ENCODE measurements at regions not wholly inside any gene's neighbourhood (a gene's known extent, or its start where the extent isn't known, plus 50 kb on each side); places are given as distances from the start of the nearest gene placed in this dataset.
"Not testable (repeated sequence)": the region's sequence is repeated elsewhere in the genome, so short reads cannot be mapped to it uniquely, and the experiment has no call there.

DNA sequence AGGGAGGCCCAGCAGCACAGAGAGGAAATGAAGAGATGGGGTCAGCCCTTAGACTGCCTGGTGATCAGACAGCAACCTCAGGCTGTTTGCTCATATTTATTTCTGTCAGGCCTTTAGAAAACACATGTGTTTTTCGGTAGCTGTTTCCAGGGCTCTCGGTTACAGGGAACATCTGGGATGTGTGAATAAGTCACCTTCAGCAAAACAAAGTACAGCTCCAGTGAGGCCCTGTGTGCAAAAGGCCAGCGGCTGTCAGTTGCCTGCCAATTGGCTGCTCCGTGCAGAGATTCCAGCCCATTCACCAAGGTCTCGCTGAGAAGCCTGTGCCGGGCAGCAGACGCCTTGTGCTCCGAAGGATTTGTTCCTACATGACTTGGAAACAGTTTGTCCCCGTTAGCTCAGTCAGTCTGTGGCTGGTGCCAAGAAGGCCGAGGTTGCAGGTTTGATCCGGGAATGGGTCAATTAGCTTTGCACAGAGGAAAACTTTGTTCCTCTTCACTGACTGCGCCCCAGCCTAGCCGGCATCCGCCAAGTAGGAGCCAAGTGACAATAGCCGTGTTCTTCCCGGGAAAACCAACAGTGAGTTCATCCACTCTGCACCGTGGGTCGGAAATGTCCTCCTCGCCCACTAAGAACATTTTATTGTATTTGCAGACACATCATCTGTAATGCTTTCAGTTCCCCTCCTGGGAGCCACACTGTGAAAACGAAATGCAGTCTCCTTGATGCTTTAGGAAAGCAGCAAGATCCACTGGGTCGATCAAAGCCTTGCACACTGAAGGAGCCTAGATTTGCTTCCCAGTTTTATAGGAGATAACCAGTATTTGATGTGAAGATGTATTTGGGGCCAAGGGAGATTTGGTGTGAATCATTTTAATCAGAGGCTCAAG is 315.4 kb upstream of the CDYL start:
- DNase-seq (ENCODE audit: low read depth), result no peak

DNA sequence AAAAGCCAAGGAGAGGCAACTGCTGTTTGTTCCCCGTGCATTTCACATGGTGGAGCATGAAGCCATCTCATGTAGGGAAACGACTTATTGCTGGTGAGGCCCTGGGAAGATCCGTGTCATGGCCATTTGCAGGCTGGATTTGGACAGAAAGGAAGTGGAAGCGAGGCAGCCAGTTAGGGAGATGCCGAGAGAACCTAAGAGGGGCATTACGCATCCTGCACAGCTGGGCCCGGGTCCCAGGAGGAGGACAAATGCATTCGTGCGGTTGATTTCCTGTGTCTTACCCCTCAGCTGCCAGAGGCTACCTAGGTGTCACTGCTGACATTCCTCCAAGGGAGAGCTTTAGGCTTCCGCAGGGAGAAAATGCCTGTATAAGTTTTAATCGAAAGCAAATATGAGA is 316.2 kb upstream of the CDYL start:
- no peak for DNase-seq (ENCODE audit: low read depth)

DNA sequence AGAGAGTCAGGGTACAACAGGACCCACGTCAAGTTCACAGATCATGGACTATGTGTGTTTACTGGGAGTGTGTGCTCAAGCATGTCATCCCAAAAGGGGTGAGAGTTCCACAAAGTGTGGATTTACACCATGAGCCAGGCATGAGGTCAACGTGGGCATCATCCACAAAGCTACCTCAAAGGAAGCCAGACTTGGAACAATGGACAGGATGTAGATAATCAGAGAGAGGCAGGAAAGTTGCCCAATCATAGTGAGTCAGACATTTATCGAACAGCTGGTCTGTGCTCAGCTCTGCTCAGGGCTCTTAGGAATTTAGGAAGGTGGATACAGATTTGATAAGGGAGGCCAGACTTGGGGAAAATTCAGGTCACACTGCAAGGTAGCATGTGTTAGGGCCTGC is 317.2 kb upstream of the CDYL start:
- DNase-seq (ENCODE audit: low read depth), result peak; percentile 90

DNA sequence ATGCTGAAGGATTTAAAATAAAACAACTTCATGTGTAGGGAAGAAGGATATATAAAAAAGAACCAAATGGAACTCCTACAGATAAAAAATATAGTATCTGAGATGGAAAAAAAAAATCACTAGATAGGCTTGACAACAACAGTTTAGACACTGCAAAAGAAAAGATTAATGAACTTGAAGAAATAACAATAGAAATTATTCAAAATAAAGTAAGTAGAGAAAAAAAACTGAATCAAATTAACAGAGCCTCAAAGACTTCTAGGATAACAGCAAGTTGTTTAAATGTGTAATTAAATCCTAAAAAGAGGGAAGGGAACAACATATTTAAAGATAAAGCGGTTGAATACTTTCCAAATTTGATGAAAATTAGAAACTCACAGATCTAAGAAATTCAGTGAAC is 316.3 kb upstream of the ECI2 start:
- DNase-seq (ENCODE audit: low read depth), result no peak

DNA sequence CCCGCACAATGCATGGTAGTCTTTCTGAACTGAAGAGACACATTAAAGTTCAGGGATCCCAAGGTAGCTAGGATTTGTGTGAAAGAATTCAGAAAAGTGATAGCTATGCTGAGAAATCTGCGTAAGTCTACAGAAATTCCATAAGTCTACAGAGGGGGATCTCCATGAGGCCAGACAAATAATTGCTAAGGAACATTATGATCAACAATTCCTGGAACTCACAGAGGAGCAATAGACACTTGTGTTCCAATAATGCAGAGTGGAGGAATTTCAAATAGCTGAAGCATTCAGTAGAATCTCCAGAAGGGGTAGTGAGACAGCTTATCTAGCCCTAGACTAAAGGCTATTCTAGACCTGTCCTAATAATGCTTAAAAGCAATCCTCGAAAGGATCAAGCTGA is 315.7 kb upstream of the ECI2 start:
- no peak for DNase-seq (ENCODE audit: low read depth)

DNA sequence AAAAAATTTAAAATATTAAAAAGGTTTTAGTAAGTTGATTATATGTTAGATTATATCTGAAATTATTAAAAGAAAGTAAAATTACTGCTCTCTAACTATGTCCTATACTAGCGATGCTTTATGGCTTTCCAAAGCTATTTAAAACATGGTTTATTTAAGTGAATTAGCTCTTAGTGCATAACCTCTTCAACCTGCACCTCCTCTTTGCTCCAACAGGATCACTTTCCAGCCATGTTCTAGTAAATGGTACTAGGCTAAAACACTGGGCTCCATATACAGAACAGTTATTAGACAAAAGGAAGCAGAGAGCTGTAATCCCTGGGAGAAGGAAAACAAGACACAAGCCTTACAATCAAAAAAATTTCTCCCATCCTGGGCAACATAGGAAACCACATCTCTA is 314.9 kb upstream of the ECI2 start:
- DNase-seq (ENCODE audit: low read depth), result no peak

DNA sequence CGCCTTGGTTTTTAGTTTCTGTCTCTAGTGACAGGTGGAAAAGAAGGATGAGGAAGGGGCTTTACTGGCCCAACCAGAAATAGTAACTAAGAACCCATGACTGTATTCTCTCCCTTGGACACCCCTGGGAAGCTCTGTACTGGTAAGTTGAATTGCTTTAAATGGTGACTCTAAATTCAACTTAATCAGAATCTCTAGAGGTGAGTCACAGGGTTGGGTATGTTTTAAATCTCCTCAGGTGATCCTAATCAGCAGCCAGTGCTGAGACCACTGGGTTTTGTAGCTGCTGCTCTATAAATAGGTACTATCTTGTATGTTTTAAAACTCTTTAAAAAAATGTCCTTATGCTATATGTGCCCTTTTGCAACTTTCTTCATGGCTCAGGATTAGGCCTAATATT is 314.0 kb upstream of the ECI2 start:
- peak; percentile 47 for DNase-seq (ENCODE audit: low read depth)

DNA sequence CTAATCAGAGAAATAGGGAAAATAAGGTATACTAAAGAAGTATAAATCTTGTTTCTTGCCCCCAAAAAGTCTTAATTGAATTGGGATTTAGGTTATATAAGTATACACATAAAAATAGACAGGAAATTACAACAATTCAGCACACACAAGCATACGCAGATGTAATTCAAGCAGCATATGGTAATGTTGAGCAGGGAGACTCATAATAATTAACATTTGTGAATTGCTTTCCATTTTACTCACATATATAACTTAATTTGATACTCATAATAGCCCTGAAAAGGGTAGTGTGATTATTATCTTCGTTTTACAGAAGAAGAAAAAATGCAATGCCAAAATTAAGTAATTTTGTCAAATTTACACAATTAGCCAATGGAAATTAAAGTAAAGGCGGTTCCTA is 313.5 kb upstream of the ECI2 start:
- no peak for DNase-seq (ENCODE audit: low read depth)

DNA sequence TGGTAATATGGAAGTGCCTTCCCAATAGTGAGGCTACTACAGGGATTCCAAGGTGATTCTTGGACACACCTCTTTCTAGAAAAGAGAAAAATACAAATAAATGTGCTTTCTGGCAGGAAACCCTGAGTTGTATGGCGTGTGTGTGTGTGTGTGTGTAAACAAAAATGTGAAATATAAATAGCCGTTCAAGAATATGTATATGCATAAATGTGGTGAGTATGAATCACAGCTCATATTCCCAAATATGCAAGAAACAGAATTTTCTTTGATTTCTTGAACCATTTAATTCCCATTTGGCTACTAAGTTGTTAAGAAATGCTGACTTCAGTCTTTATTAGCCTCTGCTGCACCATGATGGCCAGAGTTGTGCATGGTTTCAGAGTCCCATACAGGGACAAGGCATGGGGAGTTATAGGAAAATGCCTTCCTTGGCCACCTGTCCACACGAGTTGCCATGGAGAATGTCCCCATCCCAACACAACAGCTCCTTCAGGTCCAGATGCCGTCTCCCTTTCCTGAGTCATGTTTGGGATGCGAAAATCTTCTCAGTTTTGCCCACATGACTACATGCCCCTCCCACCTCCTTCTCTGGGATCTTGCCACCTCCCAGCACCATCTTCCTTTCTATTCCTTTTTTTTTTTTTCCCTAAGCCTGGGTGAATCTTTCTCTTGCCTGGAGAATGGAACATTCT is 312.4 kb upstream of the ECI2 start:
- DNase-seq (ENCODE audit: low read depth), result peak; percentile 46

DNA sequence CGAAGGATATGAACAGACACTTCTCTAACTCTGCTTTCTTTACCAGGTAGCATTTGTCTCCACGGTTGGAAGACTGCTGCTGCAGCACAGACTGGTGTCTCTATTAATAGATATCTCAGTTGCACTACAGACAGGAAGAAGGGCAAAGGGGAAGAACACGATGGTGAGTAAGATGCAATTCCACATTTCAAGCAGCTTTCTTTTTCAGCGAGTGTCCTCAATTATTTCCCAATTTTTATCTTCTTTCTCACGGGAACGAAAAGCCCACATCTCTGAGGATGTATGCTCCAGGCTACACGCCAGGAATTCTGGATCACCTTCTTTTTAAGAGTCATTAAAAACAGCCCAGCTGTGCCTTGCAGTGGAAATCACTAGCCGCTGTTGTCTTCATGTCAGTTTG is 311.6 kb upstream of the ECI2 start:
- DNase-seq (ENCODE audit: low read depth), result peak; percentile 38

DNA sequence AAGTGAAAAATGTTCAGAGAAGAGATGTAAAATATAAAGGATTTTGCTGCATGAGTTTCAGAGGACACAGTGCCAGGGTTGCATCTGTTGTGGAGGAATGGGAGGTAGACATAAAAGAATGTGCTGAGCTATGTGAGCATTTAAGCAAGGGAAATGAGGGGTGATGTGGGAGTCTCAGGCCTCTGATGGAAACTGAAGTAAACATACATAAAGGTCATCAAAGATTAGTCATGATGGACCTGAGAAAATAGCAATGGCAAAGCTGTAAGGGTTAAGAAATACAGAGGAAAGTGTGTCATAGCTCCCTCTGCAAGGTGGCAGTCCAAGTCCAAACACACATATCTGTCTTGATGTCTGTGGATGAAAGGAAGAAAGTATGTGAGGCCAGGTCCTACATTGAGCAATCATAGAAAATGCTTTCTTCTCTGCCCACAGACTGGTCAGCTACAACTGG is 306.6 kb upstream of the ECI2 start:
- peak; percentile 76 for DNase-seq (ENCODE audit: low read depth)

DNA sequence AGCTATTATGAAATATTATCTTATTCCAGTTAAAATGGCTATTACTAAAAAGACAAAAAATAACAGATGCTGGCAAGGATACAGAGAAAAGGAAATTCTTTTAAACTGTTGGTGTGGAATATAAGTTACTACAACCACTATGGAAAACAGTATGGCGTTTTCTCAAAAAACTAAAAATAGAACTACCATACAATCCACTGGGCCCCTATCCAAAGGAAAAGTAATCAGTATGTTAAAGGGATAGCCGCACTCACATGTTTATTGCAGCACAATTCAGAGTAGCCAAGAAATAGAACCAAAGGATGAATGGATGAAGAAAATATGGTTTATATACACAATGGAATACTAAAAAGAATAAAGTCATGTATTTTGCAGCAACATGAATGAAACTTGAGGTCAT is 303.8 kb upstream of the ECI2 start:
- no peak for DNase-seq (ENCODE audit: low read depth)

DNA sequence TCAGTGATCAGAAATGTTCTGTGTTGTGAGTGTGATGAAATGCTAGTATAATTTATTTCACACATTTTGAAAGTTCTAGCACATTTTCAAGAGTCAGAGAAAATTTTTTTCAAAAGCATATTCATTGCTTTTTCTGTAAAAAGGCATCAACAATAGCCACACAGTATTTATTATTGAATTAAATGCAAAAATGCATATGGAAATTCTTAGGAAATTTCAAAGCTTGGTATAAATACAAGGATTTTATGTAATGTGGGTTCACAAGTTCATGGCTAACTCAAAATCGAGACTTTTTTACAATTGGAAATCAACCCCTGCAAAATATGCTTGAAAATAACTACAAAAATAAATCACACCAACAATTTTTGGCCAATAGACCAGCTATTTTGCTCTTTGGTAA is 302.0 kb upstream of the ECI2 start:
- no peak for DNase-seq (ENCODE audit: low read depth)

DNA sequence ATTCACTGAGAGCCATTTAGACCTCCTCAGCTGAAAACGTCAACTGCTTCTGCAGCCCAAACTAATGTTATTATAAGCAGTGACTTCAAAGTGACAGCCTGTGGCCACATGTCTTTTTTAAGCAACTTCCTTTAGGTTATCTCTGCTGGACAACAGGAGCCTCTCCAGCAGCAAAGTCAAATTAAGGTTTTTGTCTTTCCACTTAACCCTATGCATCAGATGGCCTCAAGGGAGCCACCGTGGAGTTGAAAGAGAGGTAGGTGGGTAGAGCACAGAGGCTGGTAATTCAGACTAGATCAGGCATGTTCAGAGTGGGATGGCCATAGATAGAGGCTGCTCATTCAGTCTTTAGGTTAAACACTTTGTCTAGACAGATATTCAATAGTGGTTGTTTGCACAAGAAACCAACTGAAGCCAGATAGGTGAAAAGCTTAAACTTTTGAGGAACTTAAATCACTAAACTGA is 300.6 kb upstream of the ECI2 start:
- no peak for DNase-seq (ENCODE audit: low read depth)

DNA sequence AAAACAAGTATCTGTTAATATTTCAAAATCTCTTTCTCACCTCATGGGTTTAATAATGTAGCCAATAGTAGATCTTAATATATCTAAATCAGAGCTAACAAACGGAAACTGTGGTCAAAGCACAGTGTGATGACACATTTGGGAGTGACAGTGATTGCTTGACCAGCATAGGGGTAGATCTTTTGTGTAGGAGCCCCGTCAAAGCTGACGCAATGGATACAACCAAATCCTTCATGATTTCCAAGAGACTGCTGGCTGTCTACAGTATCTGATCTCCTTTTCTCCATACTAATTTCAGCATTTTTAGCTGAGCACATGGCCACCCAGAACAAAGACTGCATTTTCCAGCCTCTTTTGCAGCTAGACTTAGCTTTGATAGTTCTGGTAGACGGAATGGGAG is 299.3 kb upstream of the ECI2 start:
- DNase-seq (ENCODE audit: low read depth), result no peak

DNA sequence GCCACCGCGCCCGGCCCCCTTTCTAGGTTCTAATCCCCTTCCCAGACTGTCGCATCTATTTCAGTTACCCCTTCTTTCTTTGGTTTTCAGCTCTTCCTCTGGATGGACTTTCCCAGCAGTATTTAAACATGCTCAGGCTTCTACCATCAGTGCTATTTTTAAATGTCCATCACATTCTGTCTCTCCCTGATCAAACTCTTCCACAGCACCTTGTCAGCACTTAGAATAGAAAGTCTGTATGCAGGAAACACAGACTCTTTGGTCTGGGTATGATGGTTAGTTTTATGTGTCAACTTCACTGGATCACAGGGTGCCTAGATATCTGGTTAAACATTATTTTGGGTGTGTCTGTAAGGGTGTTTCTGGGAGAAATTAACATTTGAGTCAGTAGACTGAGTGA is 297.8 kb upstream of the ECI2 start:
- DNase-seq (ENCODE audit: low read depth), result no peak

DNA sequence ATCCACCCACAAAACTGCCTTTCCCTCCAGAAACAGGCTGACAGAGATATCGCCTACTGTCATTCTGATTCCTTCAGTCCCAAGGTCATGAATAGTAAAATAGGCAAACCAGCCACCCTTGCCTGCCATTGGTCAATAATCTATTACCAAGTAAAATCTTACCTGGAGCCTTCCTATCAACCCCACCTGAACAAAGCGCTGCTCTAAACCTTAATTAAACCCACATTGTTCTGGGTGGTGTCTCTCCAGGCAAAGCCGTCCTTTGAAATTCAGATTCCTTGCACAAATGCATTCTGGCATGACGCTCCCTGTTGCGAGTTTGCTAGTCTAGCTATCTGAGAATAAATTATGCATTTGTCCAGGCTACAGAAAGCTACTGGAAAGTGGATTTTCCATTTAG is 291.6 kb upstream of the ECI2 start:
- DNase-seq (ENCODE audit: low read depth), result no peak

DNA sequence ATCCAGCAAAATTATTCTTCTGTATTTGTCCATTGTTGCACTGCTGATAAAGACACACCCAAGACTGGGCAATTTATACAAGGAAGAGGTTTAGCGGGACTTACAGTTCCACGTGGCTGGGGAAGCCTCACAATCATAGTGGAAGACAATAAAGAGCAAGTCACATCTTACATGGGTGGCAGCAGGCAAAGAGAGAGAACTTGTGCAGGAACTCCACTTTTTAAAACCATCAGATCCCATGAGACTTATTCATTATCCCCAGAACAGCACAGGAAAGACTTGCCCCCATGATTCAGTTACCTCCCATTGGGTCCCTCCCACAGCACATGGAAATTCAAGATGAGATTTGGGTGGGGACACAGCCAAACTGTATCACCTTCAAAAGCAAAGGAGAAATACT is 286.5 kb upstream of the ECI2 start:
- no peak for DNase-seq (ENCODE audit: low read depth)

DNA sequence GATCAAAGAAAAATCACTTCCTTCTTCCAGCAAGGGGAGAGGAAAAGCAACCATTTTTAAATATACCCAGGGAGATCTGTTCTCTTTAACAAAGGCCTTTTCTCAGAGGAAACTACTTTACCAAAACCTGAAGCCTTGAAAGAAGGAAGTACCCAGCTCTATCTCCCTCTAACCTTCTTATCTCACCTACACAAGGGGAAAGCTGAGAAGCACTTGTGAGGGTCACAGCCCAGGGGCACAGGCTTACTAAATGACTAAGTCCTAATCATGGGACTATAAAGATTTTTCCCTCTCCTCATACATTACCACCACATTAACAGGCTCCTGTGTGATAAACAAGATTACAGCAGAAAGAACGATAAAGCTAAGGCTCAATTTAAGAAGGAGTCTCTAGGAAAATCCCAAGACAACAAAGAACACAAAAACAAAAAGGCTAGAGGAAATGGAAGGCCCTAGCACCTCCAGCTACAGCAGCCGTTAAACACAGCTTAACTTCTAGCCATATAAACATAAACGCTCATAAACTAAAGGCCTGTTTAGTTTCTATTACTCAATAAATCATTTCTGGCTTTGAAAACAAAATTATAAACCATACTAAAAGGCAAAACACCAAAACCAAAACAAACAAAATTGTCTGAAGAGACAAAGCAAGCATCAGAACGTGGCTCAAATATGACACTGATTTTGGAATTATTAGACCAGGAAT is 284.9 kb upstream of the ECI2 start:
- no peak for DNase-seq (ENCODE audit: low read depth)

DNA sequence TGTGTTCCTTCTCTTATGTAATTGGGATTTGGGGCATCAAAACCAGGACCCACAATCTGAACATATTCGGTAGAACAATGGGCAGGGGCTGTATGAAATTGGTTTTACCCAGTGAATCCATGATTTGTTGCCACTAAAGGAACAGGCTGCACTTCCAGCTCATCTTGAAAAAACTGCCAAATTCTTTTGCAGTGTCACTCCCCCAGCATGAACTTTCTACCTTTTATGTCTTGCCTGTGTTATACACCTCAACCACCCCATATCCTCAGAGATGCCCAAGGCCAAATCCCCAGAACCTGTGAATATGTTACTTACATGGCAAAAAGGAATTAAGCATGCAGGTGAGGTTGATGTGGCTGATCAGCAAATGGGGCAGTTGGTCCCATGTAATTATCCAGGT is 280.2 kb upstream of the ECI2 start:
- no peak for DNase-seq (ENCODE audit: low read depth)

DNA sequence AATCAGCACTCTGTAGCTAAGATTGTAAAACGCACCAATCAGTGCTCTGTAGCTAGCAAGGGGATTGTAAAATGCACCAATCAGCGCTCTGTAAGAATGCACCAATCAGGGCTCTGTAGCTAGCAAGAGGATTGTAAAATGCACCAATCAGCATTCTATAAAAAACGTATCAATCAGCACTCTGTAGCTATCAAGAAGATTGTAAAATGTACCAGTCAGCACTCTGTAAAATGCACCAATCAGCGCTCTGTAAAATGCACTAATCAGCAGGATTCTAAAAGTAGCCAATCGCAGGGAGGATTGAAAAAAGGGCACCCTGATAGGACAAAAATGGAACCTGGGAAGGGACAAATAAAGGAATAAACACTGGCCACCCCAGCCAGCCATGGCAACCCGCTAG is 278.7 kb upstream of the ECI2 start:
- not testable (repeated sequence) for DNase-seq (ENCODE audit: low read depth)

DNA sequence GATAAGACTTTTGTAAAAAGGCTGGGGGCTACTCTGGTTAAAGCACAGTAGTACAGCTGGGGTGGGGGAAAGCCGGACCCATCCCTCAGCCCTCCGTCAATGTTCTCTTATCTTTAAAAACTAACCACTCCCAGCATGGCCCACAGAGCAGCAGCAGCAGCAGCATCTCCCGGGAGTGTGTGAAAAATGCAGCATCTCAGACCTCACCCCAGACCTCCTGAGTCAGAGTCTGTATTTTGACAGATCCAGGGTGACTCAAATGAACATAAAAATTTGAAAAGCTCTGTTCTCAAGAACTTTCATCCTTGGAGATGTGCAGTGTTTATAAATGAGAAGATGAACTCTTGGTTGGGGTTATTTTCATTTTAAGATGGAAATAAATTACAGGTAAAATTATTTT is 277.7 kb upstream of the ECI2 start:
- DNase-seq (ENCODE audit: low read depth), result peak; percentile 57

DNA sequence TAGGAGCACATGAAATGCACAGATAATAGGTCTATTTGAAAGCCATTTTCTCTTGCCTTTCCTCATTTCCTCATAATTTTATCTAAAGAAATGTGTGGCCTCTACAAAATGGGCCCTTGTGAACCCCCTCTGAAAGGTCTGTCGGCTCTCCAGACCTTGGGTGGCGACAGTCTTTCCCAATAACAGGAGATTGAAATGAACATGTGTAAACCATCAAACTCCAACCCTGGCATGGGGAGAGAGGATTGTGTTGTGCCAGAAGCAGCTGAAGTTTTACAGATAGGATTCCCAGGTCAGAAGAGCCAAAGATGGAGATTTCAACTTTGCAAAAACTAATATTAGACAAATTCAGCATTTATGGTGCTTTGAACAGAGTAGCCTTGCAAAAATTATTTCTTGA is 277.1 kb upstream of the ECI2 start:
- no peak for DNase-seq (ENCODE audit: low read depth)

All from M059J (cell line).